WTC11 (cell line): ENCODE measurements at regions not wholly inside any gene's neighbourhood (a gene's known extent, or its start where the extent isn't known, plus 50 kb on each side); places are given as distances from the start of the nearest gene placed in this dataset.

Source experiments
- ATAC-seq: fragments of 200-7000 bp; cut with Tn5 transposase; 2 replicates; pipeline ENCODE4 v1.10.0; 2021; ENCODE audit warnings: mild to moderate bottlenecking, moderate library complexity
- CTCF ChIA-PET: fragments of 300-600 bp; sonication (Branson Sonifier 250); formaldehyde crosslinking; loops from one replicate; lab custom pipeline; 2021; ENCODE audit warnings: antibody characterized with exemption; lab: Charles Lee
- POLR2A ChIA-PET: fragments of 350-600 bp; sonication (Branson Sonifier 250); formaldehyde crosslinking; loops from one replicate; lab custom pipeline; 2021; ENCODE audit warnings: antibody characterized with exemption; lab: Charles Lee
- DNase-seq: peaks from one replicate; pipeline ENCODE4 v3.0.0; 2021; ENCODE audit warnings: low spot score
- H3K27ac Mint-ChIP-seq: 2 replicates; pipeline ENCODE4 v1.8.0; 2021; ENCODE audit warnings: mixed read lengths
- H3K27me3 Mint-ChIP-seq: 2 replicates; pipeline ENCODE4 v1.8.0; 2021; ENCODE audit warnings: low read depth, mild to moderate bottlenecking, moderate library complexity, mixed read lengths
- H3K36me3 Mint-ChIP-seq: 2 replicates; pipeline ENCODE4 v1.8.0; 2021; ENCODE audit warnings: mixed read lengths
- H3K4me1 Mint-ChIP-seq: 2 replicates; pipeline ENCODE4 v1.8.0; 2022; ENCODE audit warnings: mixed read lengths
- H3K4me3 Mint-ChIP-seq: 2 replicates; pipeline ENCODE4 v1.8.0; 2021; ENCODE audit warnings: mild to moderate bottlenecking, moderate library complexity, mixed read lengths
- H3K9me3 Mint-ChIP-seq: 2 replicates; pipeline ENCODE4 v1.8.0; 2021; ENCODE audit warnings: mixed read lengths
- CREM ChIP-seq: sonication (generic); formaldehyde crosslinking; IDR thresholded peaks from 2 replicates; pipeline ENCODE4 v1.8.1; 2022; ENCODE audit warnings: mild to moderate bottlenecking, missing genetic modification reagents, moderate library complexity
- RELA ChIP-seq: sonication (generic); formaldehyde crosslinking; IDR thresholded peaks from 2 replicates; pipeline ENCODE4 v1.8.1; 2022; ENCODE audit warnings: missing genetic modification reagents, mild to moderate bottlenecking, borderline replicate concordance
- ZNF121 ChIP-seq: sonication (generic); formaldehyde crosslinking; IDR thresholded peaks from 2 replicates; pipeline ENCODE4 v1.8.0; 2023; ENCODE audit warnings: missing genetic modification reagents
- ZNF423 ChIP-seq: fragments of 250-450 bp; sonication (Bioruptor Pico); IDR thresholded peaks from 2 replicates; pipeline ENCODE4 v2.1.2; 2022; ENCODE audit warnings: mild to moderate bottlenecking, moderate library complexity
- TF ChIP-seq, protein P1 (sequence below): sonication (generic); formaldehyde crosslinking; IDR thresholded peaks from 2 replicates; pipeline ENCODE4 v1.8.1; 2022; ENCODE audit warnings: mild to moderate bottlenecking, missing genetic modification reagents, moderate library complexity, borderline replicate concordance
- TF ChIP-seq, protein P2 (sequence below): sonication (generic); formaldehyde crosslinking; IDR thresholded peaks from 2 replicates; pipeline ENCODE4 v1.8.1; 2023; ENCODE audit warnings: mild to moderate bottlenecking, missing genetic modification reagents
- TF ChIP-seq, protein P3 (sequence below): sonication (generic); formaldehyde crosslinking; IDR thresholded peaks from 2 replicates; pipeline ENCODE4 v1.8.1; 2023; ENCODE audit warnings: mild to moderate bottlenecking, missing genetic modification reagents, moderate library complexity
- TF ChIP-seq, protein P4 (sequence below): sonication (generic); formaldehyde crosslinking; conservative IDR thresholded peaks from 2 replicates; pipeline ENCODE4 v1.8.1; 2022; ENCODE audit warnings: mild to moderate bottlenecking, missing genetic modification reagents
- TF ChIP-seq, protein P5 (sequence below): sonication (generic); formaldehyde crosslinking; IDR thresholded peaks from 2 replicates; pipeline ENCODE4 v1.8.1; 2023; ENCODE audit warnings: mild to moderate bottlenecking, moderate library complexity, missing genetic modification reagents
- TF ChIP-seq, protein P6 (sequence below): fragments of 250-450 bp; sonication (Bioruptor Pico); IDR thresholded peaks from 2 replicates; pipeline ENCODE4 v1.9.0; 2021; ENCODE audit warnings: mild to moderate bottlenecking
- TF ChIP-seq, protein P7 (sequence below): fragments of 250-450 bp; sonication (Bioruptor Pico); IDR thresholded peaks from 2 replicates; pipeline ENCODE4 v1.9.0; 2021; ENCODE audit warnings: mild to moderate bottlenecking, borderline replicate concordance

DNA sequence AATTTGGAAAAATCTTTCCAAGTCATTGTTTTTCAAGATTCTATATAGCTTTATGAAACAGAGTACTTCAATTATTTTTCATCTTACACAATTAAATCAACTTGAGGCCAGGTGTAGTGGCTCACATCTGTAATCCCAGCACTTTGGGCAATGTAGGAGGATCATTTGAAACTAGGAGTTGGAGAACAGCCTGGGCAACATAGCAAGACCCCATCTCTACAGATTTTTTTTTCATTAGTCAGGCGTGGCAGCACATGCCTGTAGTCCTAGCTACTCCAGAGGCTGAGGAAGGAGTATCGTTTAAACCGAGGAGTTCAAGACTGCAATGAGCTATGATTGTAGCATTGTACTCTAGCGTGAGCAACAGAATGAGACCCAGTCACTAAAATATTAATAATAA, 72.9 kb downstream of the BMP4 start:
- CTCF ChIA-PET: no interaction called here

DNA sequence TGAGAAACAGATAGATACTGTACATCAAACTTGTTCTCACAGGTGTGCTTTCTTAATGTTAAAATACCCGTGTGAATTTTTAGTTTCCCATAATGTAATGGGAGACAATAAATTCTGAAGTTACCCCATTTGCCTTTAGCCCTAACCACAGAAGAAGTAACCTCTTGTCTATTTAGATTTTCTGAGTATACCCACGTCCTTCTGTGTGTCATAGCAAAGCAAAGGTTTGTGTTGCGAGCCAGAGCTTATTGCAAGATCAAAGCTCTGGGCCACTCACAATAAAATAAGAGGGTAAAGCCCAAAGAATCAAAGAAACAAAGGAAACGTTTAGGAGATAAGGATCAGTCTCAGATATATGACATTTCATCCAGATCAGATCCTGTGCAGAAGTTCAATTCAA, 73.9 kb downstream of the BMP4 start:
- ATAC-seq (no peak), DNase-seq (no peak)
- H3K36me3 Mint-ChIP-seq: peaks cover 1% of the 10 kb centered on the region; the same call in 1 of the 2 replicates
- ChIA-PET POLR2A (no interaction called here), CTCF (no interaction called here)
- TF ChIP-seq, protein P1, sequence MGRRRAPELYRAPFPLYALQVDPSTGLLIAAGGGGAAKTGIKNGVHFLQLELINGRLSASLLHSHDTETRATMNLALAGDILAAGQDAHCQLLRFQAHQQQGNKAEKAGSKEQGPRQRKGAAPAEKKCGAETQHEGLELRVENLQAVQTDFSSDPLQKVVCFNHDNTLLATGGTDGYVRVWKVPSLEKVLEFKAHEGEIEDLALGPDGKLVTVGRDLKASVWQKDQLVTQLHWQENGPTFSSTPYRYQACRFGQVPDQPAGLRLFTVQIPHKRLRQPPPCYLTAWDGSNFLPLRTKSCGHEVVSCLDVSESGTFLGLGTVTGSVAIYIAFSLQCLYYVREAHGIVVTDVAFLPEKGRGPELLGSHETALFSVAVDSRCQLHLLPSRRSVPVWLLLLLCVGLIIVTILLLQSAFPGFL (CRISPR knock-in tag): no peak
- TF ChIP-seq, protein P2, sequence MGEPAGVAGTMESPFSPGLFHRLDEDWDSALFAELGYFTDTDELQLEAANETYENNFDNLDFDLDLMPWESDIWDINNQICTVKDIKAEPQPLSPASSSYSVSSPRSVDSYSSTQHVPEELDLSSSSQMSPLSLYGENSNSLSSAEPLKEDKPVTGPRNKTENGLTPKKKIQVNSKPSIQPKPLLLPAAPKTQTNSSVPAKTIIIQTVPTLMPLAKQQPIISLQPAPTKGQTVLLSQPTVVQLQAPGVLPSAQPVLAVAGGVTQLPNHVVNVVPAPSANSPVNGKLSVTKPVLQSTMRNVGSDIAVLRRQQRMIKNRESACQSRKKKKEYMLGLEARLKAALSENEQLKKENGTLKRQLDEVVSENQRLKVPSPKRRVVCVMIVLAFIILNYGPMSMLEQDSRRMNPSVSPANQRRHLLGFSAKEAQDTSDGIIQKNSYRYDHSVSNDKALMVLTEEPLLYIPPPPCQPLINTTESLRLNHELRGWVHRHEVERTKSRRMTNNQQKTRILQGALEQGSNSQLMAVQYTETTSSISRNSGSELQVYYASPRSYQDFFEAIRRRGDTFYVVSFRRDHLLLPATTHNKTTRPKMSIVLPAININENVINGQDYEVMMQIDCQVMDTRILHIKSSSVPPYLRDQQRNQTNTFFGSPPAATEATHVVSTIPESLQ (CRISPR knock-in tag): no peak
- TF ChIP-seq RELA (CRISPR knock-in tag) (no peak), CREM (CRISPR knock-in tag) (no peak), ZNF423 (no peak)
- TF ChIP-seq, protein P3, sequence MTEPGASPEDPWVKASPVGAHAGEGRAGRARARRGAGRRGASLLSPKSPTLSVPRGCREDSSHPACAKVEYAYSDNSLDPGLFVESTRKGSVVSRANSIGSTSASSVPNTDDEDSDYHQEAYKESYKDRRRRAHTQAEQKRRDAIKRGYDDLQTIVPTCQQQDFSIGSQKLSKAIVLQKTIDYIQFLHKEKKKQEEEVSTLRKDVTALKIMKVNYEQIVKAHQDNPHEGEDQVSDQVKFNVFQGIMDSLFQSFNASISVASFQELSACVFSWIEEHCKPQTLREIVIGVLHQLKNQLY (CRISPR knock-in tag): no peak
- TF ChIP-seq, protein P4, sequence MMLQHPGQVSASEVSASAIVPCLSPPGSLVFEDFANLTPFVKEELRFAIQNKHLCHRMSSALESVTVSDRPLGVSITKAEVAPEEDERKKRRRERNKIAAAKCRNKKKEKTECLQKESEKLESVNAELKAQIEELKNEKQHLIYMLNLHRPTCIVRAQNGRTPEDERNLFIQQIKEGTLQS (CRISPR knock-in tag): no peak
- TF ChIP-seq, protein P5, sequence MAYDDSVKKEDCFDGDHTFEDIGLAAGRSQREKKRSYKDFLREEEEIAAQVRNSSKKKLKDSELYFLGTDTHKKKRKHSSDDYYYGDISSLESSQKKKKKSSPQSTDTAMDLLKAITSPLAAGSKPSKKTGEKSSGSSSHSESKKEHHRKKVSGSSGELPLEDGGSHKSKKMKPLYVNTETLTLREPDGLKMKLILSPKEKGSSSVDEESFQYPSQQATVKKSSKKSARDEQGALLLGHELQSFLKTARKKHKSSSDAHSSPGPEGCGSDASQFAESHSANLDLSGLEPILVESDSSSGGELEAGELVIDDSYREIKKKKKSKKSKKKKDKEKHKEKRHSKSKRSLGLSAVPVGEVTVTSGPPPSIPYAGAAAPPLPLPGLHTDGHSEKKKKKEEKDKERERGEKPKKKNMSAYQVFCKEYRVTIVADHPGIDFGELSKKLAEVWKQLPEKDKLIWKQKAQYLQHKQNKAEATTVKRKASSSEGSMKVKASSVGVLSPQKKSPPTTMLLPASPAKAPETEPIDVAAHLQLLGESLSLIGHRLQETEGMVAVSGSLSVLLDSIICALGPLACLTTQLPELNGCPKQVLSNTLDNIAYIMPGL (CRISPR knock-in tag): no peak
- TF ChIP-seq, protein P6, sequence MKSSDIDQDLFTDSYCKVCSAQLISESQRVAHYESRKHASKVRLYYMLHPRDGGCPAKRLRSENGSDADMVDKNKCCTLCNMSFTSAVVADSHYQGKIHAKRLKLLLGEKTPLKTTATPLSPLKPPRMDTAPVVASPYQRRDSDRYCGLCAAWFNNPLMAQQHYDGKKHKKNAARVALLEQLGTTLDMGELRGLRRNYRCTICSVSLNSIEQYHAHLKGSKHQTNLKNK: no peak
- H3K27ac Mint-ChIP-seq: no peak overlapping the region
- H3K4me3 Mint-ChIP-seq: no peak overlapping the region
- peaks cover 1% of the 10 kb centered on the region; the same call in 1 of the 2 replicates for H3K9me3 Mint-ChIP-seq
- no peaks in the 10 kb centered on the region for H3K27me3 Mint-ChIP-seq
- no peaks in the 10 kb centered on the region for H3K4me1 Mint-ChIP-seq

More for the DNA sequence above, 72.9 kb downstream of the BMP4 start:
- Mint-ChIP-seq H3K4me1 (no peaks in the 10 kb centered on the region), H3K36me3 (no peaks in the 10 kb centered on the region), H3K9me3 (no peaks in the 10 kb centered on the region), H3K27me3 (no peaks in the 10 kb centered on the region), H3K4me3 (no peak overlapping the region), H3K27ac (no peak overlapping the region)
- POLR2A ChIA-PET: no interaction called here
- TF ChIP-seq, protein P7, sequence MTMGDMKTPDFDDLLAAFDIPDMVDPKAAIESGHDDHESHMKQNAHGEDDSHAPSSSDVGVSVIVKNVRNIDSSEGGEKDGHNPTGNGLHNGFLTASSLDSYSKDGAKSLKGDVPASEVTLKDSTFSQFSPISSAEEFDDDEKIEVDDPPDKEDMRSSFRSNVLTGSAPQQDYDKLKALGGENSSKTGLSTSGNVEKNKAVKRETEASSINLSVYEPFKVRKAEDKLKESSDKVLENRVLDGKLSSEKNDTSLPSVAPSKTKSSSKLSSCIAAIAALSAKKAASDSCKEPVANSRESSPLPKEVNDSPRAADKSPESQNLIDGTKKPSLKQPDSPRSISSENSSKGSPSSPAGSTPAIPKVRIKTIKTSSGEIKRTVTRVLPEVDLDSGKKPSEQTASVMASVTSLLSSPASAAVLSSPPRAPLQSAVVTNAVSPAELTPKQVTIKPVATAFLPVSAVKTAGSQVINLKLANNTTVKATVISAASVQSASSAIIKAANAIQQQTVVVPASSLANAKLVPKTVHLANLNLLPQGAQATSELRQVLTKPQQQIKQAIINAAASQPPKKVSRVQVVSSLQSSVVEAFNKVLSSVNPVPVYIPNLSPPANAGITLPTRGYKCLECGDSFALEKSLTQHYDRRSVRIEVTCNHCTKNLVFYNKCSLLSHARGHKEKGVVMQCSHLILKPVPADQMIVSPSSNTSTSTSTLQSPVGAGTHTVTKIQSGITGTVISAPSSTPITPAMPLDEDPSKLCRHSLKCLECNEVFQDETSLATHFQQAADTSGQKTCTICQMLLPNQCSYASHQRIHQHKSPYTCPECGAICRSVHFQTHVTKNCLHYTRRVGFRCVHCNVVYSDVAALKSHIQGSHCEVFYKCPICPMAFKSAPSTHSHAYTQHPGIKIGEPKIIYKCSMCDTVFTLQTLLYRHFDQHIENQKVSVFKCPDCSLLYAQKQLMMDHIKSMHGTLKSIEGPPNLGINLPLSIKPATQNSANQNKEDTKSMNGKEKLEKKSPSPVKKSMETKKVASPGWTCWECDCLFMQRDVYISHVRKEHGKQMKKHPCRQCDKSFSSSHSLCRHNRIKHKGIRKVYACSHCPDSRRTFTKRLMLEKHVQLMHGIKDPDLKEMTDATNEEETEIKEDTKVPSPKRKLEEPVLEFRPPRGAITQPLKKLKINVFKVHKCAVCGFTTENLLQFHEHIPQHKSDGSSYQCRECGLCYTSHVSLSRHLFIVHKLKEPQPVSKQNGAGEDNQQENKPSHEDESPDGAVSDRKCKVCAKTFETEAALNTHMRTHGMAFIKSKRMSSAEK (CRISPR knock-in tag): no peak
- TF ChIP-seq ZNF121 (CRISPR knock-in tag): peak; percentile 86
- TF ChIP-seq, protein P4 (CRISPR knock-in tag): no peak
- no peak for ATAC-seq
- no peak for DNase-seq
